Fibroblast of skin of scalp (primary cell): ENCODE measurements at regions not wholly inside any gene's neighbourhood (a gene's known extent, or its start where the extent isn't known, plus 50 kb on each side); places are given as distances from the start of the nearest gene placed in this dataset.
A peak's percentile ranks its signal among the peaks of the same experiment; 100 is the strongest.

Experiments used
- DNase-seq: peaks from one replicate; pipeline ENCODE4 v3.0.0-alpha.2; 2013

DNA sequence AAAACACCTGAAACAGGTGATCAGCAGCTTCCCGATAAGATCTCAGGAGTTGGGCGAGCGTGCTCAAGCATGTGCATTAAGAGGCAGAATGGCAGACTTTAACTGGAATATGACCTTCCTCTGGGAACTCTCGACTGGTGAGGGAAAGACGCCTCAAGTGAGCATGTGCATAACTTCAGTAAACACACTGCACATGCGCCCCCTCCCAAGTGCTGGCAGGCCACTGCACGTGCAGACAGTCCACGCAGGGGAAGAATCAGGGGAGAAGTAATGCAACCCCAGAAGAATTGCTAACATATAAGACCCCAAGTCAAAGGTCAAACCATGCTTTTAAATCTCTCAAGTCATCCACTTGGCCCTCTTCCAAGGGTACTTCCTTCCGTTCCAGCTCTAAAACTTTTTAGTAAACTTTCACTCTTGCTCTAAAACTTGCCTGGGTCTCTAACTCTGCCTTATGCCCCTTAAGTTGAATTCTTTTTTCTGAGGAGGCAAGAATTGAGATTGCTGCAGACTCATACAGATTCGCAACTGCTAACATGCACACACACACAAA lies 541.0 kb downstream of the TNS3 start:
- no peak for DNase-seq

GRCh38 chr7:47039904-47040303 lies 542.0 kb downstream of the TNS3 start:
- DNase-seq: peak; percentile 35

- DNase-seq: no peak
Measured at GRCh38 chr7:47039089-47039648, 542.7 kb downstream of the TNS3 start.

DNA sequence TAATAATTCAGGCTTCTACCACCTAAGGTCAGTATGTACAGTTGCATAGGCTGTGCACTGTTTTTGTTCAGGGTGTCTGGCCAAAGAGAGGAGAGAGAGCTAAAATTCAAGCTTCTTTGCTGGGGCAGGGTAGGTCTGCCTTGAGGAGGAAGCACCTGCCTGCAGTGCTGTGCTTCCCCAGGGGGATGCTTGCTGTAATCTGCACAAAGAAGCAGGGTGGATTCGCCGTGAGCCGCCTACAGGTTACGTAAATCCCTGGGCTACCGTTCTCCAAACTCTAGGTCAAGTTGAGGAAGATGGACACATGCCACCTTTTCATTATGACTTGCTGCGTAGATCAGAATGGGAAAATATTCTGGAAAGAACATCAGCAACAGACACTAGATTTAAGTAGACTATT lies 543.3 kb downstream of the TNS3 start:
- no peak for DNase-seq

DNA sequence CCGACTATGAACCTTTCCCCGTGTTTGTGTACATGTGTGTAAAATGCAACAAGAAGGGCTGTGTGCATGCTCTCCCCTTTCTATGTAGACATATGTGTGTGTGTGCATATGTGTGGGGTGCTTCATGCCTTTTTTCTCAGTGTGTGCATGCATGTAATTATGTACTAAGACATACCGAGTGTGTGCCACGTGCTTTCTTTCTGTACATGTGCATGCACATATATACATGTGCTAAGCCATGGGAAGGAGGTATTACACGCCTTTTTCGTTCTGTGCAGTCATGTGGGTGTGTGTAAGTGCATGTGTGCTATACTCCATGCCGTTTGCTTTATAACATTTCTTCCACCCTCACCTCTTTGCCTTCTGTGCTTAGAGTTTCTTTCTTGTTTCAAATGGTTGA lies 544.3 kb downstream of the TNS3 start:
- no peak for DNase-seq

- no peak for DNase-seq
Measured at GRCh38 chr7:47036909-47037308, 545.0 kb downstream of the TNS3 start.

GRCh38 chr7:47035522-47035921 lies 546.4 kb downstream of the TNS3 start:
- DNase-seq: no peak

DNA sequence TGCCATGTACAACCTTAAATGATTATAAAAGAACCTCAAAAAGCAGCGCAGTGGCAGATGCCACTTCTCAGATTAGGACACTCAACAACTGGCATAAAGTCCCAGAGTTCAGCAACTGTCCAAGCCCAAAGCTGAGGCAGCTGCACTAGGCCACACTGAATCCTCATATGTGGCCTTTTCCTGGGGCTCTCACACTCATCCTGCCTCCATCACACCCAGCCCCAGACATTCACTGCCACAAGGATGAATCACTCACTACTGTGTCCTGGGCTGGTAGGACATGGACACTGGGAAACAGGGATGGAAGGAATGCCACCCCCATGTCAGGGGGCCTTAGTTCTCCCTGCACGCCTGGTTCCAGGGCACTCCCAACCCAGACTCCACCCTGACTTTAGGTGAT lies 547.7 kb downstream of the TNS3 start:
- DNase-seq: peak; percentile 29

GRCh38 chr7:47032536-47032908 lies 549.4 kb downstream of the TNS3 start:
- no peak for DNase-seq

- peak; percentile 48 for DNase-seq
Measured at GRCh38 chr7:47031786-47032535, 550.0 kb downstream of the TNS3 start.

DNA sequence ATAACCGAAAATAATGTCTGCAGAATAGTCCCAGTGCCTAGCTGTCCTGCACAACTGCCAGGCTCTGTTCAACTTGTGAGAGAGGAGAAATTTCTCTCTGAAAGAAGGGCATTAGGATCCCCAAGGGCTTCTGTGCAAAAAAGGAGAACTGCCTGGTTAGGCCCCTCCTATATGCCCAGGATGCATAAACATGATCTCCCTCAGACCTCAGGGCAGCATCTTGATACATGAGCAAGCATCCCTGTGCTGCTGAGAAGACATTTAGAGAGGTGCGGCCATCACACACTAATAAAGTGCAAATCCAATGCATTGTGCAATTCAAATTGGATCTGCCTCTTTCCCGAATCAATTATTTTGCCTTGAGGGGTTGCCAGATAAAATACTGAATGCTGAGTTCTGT lies 553.6 kb downstream of the TNS3 start:
- no peak for DNase-seq

- DNase-seq: no peak
Measured at GRCh38 chr7:47027695-47028240, 554.1 kb downstream of the TNS3 start.

DNA sequence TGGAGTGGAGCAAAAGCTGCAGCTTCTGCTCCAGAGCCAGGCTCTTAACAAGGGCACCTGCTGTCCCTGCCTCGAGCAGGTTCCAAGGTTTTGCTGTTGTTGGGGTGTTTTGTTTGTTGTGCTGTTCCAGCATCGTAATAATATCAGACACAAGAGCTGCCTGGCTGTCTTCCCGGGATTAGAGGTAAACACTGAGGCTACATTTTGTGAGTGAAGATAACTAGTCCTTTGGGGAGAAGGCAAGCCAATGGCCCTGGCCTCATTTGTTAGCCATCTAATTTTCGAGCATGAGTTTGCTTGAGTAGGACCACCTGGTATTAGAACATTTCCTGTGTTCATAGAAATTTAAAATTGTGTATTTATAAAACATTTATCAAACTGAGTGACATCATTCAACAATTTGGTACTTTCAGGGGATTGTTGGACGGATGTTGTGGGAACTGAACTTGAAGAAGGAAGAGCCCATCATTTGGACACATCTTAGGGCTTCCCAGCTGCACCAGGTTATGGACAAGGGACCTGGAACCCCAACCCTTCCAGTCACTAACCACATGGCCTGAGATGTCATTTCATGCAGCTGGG lies 555.0 kb downstream of the TNS3 start:
- DNase-seq: no peak

GRCh38 chr7:47024991-47025390 lies 556.9 kb downstream of the TNS3 start:
- DNase-seq: no peak

DNA sequence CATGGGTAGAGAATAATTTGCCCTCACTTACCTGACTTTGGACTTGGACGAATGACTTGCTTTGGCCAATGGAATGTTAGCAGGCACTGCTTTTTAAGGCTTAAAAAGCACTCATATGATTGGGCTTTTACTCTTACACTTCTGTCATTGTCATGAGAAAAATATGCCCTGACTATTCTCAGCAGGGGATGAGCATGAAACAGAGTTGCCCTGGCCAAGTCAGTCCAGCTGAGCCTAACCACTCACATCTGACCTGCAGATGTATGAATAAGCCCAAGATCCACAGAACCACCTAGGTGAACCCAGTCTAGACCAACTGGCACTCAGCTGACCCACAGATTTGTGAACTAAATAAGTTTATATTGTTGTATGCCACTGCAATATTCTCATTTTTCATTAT lies 573.5 kb downstream of the TNS3 start:
- DNase-seq: no peak

DNA sequence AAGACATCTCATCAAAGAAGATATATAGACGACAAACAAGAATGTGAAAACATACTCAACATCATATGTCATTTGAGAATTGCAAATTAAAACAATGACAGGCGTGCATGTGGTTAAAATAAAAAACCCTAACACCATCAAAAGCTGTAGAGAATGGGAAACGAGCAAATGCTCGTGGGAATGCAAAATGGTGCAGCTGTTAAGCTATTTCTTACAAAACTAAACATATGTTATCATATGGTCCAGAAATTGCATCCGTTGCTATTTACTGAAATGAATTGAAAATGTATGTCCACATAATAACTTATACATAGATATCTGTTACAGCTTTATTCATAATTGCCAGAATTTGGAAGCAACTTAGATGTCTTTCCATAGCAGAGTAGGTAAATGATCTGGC lies 574.4 kb downstream of the TNS3 start:
- no peak for DNase-seq

DNA sequence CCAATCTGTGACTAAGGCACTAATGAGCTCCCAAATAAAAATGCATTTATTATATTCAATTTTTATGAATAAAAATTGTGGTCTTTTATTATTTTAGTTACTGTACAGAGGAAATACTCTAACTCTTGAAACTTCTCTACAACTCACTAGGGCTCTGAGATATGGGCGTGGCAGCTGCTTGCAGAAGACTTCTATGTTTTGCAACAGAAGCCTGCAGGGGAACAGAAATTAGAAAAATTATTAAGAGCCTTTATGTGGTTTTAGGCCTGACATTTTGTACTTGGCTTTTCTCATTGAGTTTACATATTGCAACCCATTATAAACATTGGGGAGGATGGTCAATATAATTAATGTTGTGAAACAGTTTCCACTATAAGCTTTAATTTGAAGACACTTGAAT lies 581.4 kb downstream of the TNS3 start:
- DNase-seq: no peak

DNA sequence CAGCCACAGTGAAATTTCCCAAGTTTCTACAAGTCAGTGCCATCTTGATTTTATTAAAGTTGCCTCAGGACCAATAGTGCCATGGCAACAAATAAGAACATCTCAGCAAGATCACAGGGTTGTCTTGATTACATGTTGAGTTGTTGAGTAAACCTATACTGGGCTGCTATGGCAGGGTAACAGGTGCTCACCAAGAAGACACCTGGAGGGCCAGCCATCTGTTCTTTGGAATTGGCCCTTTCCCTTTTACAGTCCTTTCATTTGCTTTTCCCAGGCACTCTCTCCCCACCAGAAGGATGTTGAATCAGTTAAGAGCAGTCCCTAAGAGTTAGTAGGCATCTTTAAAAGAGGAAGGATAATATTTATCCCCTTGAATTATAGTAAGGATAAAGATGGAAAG lies 582.0 kb downstream of the TNS3 start:
- DNase-seq: no peak

- DNase-seq: no peak
Measured at GRCh38 chr7:46996972-46997371, 584.9 kb downstream of the TNS3 start.

GRCh38 chr7:46993396-46993795 lies 588.5 kb downstream of the TNS3 start:
- DNase-seq: no peak

DNA sequence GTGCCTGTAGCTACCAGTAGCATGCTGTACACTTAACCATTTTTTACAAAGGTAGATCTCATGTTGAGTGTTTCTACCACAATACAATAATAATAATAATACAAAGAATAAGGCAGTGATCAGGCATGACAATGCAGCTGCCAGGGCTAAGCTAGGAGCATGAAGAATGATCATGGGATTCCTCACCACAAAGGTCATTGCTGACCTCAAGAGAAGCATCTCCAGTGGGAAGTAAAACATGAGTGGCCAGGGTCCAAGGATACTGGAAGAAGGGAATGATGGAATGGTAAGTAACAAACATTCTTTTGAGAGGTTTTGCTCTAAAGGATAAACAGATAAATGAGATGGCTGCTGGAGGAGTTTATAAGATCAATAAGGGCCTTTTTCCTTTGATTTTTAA lies 591.1 kb downstream of the TNS3 start:
- DNase-seq: peak; percentile 30

DNA sequence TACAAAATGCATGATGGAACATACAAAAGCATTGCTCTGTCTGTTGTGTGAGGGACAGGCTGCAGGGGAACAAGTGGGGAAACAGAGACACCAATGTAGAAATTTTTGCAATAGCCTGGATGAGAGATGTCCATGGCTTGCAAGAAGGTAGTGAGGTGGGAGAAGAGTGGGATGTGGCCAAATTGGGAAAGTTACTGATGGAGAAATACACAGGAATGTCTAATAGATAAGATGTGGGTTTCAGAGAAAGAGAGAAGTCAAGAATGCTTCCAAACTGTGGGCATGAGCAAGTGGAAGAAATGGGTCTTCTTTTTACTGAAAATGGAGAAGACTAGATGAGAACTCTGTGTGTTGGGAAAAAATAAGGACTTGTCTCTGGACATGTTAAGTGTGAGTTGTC lies 592.7 kb downstream of the TNS3 start:
- no peak for DNase-seq

DNA sequence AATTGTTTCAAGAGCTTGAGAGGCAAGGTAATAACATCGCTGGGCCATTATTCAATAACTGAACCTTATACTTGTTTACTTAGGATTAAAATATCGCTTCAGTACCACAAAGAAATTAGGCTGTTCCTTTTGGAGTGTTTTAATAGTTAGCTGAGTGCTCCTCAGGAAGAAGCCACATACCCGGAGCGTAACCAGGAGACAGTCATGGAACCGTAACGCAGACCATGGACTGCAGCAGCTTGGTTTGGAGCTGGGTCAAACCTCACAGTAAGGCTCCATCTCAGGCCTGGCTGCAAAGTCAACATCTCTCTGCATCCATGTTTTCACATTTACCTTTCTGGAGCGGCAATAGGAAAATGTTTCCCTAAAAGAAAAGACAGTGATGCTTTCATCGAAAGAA lies 599.0 kb downstream of the TNS3 start:
- DNase-seq: no peak

DNA sequence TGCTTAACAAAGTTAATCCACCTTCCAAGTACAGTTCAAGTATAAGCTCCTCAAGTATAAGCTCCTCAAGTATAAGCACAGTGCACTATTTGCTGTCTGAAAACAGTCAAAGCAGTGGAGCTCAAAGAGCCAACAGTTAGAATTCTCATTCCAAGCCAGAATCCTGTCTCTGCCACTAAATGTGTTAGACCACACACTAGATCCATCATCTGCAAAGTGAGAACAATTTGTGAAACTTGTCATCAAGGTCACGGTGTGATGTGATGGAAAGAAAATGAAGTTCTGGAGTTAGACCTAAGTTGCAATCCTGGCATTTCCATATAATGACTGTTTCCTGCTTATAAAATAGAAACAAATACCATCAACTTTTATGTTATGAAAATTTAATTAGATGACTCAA lies 602.5 kb downstream of the TNS3 start:
- peak; percentile 31 for DNase-seq
